GM10847 (cell line): ENCODE measurements at regions not wholly inside any gene's neighbourhood (a gene's known extent, or its start where the extent isn't known, plus 50 kb on each side); places are given as distances from the start of the nearest gene placed in this dataset.

Experiments used
- POLR2A ChIP-seq: IDR thresholded peaks from 2 replicates; pipeline ENCODE4 v1.6.1; 2011; ENCODE audit not compliant: insufficient read length; ENCODE audit errors: extremely low read depth

DNA sequence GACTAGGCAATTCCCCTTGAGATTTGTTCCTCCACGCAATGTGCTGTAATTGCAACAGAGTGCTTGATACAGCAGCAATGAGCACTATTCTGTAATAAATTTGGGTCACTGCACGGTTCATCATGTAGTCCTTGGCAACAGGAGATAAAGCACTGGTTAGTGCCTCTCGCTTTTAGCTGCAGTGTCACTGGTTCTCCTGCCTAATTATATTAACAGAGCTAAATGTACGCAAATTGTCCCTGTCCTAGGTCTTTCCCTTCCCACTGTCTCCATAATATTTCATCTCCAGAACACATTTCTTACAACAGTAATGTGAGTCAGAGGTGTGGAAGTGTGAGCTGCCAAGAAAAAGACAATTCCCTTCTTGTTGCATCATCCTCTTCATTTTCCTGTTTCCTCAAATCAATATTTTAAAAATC is 553.1 kb downstream of the ZNF608 start:
- TF ChIP-seq POLR2A = no peak

GRCh38 chr5:124192716-124193115 is 553.7 kb downstream of the ZNF608 start:
- TF ChIP-seq POLR2A = no peak

GRCh38 chr5:124185716-124186115 is 560.7 kb downstream of the ZNF608 start:
- TF ChIP-seq POLR2A = no peak

DNA sequence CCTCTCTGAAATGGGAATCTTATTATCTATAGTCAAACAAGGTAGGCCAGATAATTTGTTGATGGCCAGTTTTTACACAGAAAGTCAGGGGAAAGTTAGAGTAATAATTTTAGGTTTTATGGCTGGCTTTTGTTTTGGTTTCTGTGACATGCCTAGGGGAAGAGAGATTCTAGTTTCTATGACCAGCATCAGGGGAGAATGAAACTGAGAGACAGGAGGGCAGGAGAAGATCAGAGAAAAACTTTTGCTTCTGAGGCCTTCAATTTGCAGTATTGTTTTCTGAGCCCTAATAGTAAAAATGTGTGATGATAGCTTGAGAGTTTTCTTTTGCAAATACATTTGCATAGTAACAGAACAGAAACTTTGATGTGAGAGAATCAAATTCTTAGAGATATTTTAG is 564.3 kb downstream of the ZNF608 start:
- no peak for TF ChIP-seq POLR2A

DNA sequence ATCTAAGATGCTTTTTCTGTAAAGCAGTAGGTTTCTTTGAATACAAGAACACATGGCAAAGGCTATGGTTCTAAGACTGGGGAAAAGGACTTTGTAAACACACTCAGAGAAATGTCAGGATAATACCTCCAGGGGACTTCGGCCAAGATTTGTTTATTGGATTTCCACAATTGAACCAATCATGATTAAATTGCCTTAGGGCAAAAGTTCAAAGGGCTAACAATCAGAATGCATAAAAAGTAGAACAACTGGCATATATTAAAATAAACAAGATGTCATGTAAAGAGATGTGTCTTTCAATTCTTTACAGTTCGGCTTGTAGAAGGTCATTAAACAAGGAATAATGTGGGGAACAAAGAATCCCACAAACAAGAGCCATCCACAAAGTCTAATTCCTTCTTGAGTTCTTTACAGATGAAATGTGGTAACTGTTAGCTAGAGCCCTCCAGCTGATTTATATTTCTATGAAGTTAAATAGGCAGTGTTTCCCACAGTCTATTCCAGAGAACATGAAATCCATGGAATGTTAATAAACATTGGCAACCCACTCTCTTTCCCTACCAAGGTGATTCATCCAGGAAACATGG is 565.5 kb downstream of the ZNF608 start:
- TF ChIP-seq POLR2A = no peak

GRCh38 chr5:124180299-124180874 is 566.1 kb downstream of the ZNF608 start:
- no peak for TF ChIP-seq POLR2A

- no peak for TF ChIP-seq POLR2A
Observed at GRCh38 chr5:124179819-124180218, 566.6 kb downstream of the ZNF608 start.

DNA sequence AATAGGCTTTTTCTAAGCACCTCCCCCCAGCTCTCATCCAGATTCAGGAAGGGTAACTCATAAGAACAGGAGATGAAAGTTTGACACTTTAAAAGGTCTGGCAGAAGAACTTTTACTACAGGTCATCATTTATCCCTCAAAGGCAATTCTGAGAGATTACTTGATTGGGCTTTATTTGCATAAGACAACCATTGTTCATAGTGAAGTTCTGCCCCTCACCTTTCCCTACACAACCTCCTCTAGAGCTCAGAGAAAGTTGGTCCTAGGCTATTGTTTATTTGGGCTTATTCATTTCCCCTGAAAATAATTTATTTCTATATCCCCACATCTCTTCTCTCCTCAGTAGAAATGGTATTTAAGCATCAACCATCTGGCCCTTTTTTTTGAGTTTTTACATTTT is 568.4 kb downstream of the ZNF608 start:
- no peak for TF ChIP-seq POLR2A

GRCh38 chr5:124176692-124177091 is 569.7 kb downstream of the ZNF608 start:
- TF ChIP-seq POLR2A = no peak

GRCh38 chr5:124173386-124173785 is 573.1 kb downstream of the ZNF608 start:
- TF ChIP-seq POLR2A = no peak

GRCh38 chr5:124172389-124173003 is 573.9 kb downstream of the ZNF608 start:
- TF ChIP-seq POLR2A = no peak

- no peak for TF ChIP-seq POLR2A
Observed at GRCh38 chr5:124162767-124163532, 583.5 kb downstream of the ZNF608 start.

GRCh38 chr5:124161266-124161665 is 585.2 kb downstream of the ZNF608 start:
- TF ChIP-seq POLR2A = no peak

- TF ChIP-seq POLR2A = no peak
Observed at GRCh38 chr5:124160265-124160664, 586.2 kb downstream of the ZNF608 start.

- TF ChIP-seq POLR2A = no peak
Observed at GRCh38 chr5:124157320-124157719, 589.1 kb downstream of the ZNF608 start.

- no peak for TF ChIP-seq POLR2A
Observed at GRCh38 chr5:124156415-124156996, 589.9 kb downstream of the ZNF608 start.
